CD4-positive, alpha-beta T cell treated with Interleukin-17A for 4 hours (primary cell): ENCODE measurements at regions not wholly inside any gene's neighbourhood (a gene's known extent, or its start where the extent isn't known, plus 50 kb on each side); places are given as distances from the start of the nearest gene placed in this dataset.

Experiments
- DNase-seq: peaks from one replicate; pipeline ENCODE4 v3.0.0-alpha.2; 2020; ENCODE audit warnings: mixed read lengths

DNA sequence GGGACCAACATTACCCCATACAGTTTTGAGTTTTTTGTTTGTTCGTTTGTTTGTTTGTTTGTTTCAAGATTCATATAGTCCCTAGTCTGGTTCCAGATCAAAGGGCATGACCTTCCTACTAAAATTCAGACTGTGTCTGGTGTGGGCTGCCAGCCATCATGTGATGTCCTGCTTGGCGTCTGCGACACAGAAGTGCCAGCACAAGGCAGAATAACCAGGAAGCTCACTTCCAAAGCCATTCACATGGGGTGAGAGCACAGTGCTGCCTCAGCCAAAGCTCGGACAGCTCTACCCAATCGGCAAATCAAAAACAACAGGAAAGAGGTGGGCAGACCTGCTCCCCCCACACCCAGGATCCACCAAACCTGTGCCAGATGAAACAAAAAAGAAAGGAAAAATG is 142.6 kb upstream of the THBS1 start:
- no peak for DNase-seq

- no peak for DNase-seq
Measured at GRCh38 chr15:39438799-39439592, 141.9 kb upstream of the THBS1 start.

- no peak for DNase-seq
Measured at GRCh38 chr15:39442898-39443297, 138.0 kb upstream of the THBS1 start.

DNA sequence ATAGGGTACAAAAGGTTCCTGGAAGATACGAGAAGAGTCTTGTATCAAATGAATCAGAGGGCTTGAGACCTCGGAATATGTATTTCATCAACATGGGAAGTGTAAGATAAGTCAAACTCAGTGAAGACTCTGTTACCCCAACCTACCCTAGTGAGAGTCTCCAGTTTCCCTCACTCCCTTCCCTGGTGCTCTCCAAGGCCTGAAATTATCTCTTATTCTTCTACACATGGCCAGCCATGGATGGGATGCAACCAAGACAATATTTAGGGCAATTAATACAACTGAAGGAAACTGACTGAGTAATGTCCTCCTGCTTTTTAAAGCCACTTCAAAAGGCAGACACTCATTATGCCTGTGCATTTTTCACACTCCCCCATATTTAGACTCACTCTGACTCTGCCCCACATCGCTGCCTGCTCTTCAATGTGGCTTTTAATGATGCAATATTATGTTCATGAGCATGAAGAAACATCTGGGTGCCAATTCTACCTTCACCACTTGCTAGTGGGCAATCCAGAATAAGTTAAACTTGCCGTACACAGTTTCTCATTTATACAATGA is 137.1 kb upstream of the THBS1 start:
- DNase-seq = no peak

DNA sequence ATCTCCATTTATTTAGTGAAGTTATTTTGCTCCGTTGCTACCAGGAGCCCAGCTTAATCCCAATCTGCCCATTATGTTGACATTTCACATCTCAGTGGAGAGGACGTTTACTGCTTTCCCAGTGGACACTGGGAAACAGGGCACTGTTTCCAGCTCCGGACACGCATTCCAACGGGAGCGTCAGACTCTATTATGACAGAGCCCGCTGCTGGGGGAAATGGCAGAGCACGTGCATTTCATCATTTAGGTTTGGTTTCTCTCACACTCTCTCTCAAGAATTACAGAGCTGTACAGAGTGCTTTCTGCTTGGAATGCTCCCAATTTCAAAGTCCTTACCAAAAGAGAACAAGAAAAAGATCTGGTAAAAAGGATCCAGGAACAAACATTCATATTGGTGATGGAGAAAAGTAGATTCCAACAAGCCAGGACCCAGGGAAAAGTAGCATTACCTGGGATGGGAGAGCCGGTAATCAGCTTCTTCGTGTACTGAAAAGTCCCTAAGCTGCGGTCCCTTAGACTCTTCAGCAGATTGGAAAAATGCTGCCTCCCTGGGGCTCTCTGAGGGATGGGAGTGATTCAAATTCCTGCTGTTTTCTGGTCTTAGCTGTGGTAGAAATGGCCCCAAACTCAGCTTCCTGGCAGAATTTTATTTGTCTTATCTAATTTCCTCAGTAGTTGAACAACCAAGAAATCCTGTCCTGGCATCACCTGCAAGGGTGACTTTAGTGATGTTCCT is 136.0 kb upstream of the THBS1 start:
- DNase-seq = no peak

- no peak for DNase-seq
Measured at GRCh38 chr15:39445931-39446330, 134.9 kb upstream of the THBS1 start.

- DNase-seq = no peak
Measured at GRCh38 chr15:39447346-39447745, 133.5 kb upstream of the THBS1 start.

GRCh38 chr15:39447881-39448280 is 133.0 kb upstream of the THBS1 start:
- no peak for DNase-seq

GRCh38 chr15:39448409-39448808 is 132.5 kb upstream of the THBS1 start:
- DNase-seq = no peak

DNA sequence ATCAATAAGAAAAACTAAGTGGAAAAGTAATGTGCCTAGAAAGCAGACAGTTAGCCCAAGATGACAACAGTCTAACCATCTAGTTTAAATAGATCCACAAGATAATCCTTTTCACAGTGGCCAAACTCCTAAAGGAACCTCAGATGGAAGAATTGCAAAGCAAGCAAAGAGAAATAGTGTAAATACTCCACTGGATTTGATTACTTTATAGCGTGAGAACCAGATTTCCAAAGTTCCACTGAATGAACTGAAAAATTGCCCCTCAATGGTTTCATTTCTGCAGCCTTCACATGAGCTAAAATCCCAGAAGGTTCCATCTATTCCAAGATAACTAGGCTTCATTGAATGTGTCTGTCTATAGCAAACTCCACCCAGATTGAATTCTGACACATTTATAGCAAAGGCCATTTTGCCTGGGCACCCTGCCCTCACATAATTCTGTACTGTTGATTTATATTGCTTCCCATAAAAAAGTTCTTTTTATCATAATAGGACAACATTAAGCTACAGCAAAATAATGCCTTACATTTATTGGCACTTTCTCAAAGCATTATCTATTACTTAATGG is 129.7 kb upstream of the THBS1 start:
- no peak for DNase-seq

GRCh38 chr15:39451871-39452270 is 129.0 kb upstream of the THBS1 start:
- no peak for DNase-seq

DNA sequence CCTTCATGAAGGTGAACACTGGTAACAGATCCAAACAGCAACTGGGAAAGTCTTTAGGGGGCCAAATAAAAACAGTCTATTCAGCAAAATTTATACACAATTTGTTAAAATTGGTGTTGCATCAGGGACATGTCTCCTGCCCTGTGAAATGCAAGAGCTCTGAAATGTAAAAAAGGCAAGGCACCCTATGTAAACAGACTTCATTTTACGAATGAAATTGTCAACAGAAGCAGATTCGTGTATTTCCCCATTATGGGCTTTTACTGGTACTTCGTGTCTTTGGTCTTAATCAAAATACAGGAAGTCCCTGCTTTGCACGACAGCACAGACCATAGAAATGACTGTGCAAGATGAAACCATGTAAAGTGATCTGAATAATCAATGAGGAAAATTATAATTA is 127.3 kb upstream of the THBS1 start:
- no peak for DNase-seq

- DNase-seq = no peak
Measured at GRCh38 chr15:39454189-39454986, 126.5 kb upstream of the THBS1 start.

- no peak for DNase-seq
Measured at GRCh38 chr15:39455471-39455991, 125.3 kb upstream of the THBS1 start.

GRCh38 chr15:39456159-39456558 is 124.7 kb upstream of the THBS1 start:
- DNase-seq = no peak

DNA sequence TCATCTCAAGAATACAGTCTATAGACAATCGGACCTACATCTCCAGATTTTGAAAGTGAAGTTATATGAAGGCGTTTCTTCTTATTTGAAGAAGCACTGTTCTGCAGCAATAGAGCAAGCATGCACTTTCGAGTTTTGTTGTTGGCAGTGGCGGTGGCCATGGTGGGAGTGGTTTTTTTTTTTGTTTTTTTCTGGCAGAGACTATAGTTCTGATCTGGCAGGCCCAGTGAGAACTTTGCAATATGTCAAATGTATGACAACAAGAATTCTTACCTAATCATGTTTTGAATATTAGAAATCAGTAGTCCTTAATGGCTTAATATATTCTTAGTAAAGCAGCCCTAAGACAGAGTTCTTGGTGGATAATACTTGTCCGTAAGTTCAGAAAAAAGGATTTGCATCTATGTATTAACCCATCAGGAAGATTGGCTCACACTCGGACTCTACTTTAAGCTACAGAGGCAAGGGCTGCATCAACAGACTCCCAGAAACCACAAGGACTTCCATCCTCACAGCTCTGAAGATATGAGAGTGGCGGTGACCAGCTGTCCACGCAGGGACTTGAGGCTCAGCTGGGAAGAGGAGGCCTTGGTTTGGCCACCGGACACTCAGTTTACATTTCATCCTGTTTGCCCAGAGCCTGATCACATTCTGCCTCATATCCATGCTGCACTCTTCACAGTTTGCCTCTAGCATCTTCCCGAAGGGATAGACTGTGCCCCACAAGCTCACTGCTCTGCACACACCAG is 124.1 kb upstream of the THBS1 start:
- DNase-seq = no peak

DNA sequence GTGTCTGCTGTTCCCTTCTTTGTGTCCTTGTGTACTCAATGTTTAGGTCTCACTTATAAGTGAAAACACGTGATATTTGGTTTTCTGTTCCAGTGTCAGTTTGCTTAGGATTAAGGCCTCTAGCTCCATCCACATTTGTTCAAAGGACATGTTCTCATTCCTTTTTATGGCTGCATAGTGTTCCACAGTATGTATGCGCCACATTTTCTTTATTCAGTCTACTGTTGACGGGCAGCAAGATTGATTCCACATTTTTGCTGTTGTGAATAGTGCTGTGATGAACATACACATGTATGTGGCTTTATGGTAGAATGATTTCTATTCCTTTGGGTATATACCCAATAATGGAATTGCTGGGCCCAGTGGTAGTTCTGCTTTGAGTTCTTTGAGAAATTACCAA is 122.7 kb upstream of the THBS1 start:
- DNase-seq = no peak

- no peak for DNase-seq
Measured at GRCh38 chr15:39459548-39459947, 121.3 kb upstream of the THBS1 start.

DNA sequence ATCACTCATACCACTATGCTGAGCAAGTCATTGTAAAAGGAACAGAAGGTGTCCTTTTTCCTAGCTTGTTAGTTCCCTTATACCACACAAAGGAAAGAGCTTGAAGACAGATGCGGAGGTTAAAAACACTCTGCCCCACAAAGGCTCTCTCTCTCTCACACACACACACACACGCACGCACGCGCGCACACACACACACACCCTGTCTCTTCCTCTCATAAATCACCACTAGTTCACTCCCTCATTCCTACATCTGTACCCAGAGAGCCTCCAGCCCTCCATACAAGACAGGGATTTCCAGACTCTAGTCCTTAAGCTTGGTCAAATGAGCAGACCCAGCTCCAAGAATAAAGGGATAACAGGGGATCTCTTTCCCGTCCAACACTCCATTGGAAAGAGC is 120.1 kb upstream of the THBS1 start:
- no peak for DNase-seq

DNA sequence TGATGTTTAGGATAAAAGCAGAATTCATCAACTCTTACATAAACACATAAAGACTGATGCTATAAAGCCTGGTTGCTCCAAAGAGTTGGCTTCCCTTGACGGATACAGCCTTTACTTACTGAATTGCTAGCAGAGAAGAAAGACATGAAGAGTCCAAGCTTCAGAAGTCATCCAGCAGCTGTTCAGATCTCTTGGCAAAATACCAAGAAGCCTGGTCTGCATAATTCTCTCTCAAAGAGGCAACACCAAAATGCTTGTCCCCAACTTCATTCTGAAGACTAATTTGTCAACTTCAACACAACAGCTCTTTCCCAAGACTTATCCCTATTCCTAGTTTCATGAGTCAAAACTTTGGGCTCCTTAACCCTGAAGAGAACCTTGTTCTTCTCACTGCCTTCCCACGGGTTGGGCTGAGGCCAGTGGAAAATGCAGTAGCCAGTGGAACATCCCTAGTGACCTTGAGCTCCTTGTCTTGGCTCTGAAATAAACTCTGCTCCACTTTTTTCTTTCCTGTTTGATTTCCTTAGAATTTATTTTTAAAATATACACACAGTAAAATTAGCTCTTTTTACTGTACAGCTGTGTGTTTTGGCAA is 119.2 kb upstream of the THBS1 start:
- no peak for DNase-seq

DNA sequence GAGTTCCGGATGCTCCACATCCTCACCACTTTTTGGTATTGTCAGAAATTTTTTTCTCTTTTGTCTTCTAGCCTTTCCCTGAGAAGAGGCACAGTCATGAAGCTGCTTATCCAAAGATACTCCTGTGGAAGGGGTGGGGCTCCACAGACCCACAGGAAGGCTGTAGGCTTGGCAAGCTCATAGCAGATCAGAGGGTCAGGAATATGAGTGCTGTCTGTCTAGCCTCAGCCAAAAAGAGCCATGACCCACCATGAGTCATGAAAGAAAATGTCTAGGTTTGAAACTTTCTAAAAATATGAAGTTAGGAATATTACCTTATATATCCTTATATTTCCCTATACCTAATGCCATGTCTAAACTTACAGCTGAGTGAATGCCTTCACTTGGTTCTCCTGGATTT is 118.2 kb upstream of the THBS1 start:
- no peak for DNase-seq
